ENCODE measurements at regions not wholly inside any gene's neighbourhood (a gene's known extent, or its start where the extent isn't known, plus 50 kb on each side); places are given as distances from the start of the nearest gene placed in this dataset.

DNA sequence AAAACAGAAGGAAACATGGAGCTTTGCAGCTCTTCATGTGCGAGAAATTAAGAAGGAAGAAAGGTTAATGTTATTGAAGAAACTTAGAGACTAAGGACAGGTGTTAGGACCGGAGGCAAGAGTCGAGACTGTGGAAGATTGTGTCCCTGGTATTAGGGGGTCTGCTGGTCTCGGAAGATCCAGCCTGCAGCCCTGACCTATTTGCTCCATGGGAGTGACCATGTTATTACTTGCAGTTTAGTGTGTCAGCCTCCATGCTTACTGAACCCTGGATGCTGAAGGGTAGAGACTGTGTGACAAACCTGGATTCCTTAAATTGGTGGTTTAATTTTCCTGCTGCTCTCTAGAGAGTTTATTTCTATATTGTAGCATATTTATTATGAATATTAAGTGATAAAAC lies 580.6 kb downstream of the NOVA1 start:
- TF ChIP-seq, protein P1, sequence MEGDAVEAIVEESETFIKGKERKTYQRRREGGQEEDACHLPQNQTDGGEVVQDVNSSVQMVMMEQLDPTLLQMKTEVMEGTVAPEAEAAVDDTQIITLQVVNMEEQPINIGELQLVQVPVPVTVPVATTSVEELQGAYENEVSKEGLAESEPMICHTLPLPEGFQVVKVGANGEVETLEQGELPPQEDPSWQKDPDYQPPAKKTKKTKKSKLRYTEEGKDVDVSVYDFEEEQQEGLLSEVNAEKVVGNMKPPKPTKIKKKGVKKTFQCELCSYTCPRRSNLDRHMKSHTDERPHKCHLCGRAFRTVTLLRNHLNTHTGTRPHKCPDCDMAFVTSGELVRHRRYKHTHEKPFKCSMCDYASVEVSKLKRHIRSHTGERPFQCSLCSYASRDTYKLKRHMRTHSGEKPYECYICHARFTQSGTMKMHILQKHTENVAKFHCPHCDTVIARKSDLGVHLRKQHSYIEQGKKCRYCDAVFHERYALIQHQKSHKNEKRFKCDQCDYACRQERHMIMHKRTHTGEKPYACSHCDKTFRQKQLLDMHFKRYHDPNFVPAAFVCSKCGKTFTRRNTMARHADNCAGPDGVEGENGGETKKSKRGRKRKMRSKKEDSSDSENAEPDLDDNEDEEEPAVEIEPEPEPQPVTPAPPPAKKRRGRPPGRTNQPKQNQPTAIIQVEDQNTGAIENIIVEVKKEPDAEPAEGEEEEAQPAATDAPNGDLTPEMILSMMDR (IDR thresholded peaks at IDR 0.05; ENCODE audit: unreplicated experiment) = no peak
- Mint-ChIP-seq H3K9me3 (ENCODE audit: unreplicated experiment) (no peaks in the 10 kb centered on the region), H3K4me1 (ENCODE audit: unreplicated experiment) (no peaks in the 10 kb centered on the region), H3K27me3 (ENCODE audit: unreplicated experiment) (no peaks in the 10 kb centered on the region), H3K27ac (ENCODE audit: unreplicated experiment) (no peak overlapping the region), H3K36me3 (ENCODE audit: low read depth, unreplicated experiment) (no peaks in the 10 kb centered on the region), H3K4me3 (ENCODE audit: unreplicated experiment) (no peak overlapping the region)
- no peak for DNase-seq (ENCODE audit: low spot score)

DNA sequence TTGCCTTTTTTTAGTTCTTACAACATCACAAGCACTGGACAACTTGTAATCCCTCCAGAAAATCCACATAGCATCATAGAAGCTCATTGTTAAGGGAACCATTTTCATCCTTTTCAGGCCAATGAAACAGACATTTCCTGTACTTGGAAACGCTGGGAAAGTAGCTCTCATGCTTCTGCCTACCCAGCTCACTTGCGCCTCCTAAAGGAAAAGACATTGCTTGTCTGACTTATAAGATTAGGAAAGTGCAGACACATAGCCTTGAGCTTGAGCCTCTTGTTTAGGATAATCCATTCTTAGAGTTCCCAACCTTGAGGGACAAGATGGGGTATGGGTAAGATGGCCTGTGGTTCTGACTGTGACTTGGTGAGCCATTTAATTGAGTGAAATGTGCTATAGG lies 589.5 kb downstream of the NOVA1 start:
- Mint-ChIP-seq H3K4me3 (ENCODE audit: unreplicated experiment) (no peak overlapping the region), H3K4me1 (ENCODE audit: unreplicated experiment) (no peaks in the 10 kb centered on the region), H3K36me3 (ENCODE audit: low read depth, unreplicated experiment) (no peaks in the 10 kb centered on the region), H3K27ac (ENCODE audit: unreplicated experiment) (no peak overlapping the region), H3K9me3 (ENCODE audit: unreplicated experiment) (no peaks in the 10 kb centered on the region), H3K27me3 (ENCODE audit: unreplicated experiment) (no peaks in the 10 kb centered on the region)
- DNase-seq (ENCODE audit: low spot score) = peak; percentile 45
- TF ChIP-seq, protein P1 (IDR thresholded peaks at IDR 0.05; ENCODE audit: unreplicated experiment) = peak; percentile 44

DNA sequence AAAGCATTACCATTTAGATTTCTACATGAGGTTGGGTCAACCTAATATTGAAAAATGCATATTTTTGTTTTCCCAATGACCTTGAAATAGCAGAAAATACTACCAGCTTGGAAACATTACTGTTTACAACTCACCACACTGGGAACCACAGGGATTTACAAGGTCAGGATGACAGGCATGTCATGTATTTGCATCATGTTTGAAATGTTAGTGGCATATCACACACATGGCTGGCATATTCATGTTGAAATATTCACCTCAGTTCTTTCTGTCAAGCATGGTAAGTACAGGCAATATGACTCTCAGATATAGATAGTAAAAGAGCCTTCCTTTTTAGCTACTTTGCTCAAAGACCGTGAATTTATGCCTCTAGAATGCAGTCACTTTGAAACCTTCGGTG lies 593.5 kb downstream of the NOVA1 start:
- H3K4me3 Mint-ChIP-seq (ENCODE audit: unreplicated experiment) = no peak overlapping the region
- no peaks in the 10 kb centered on the region for H3K36me3 Mint-ChIP-seq (ENCODE audit: low read depth, unreplicated experiment)
- H3K4me1 Mint-ChIP-seq (ENCODE audit: unreplicated experiment) = no peaks in the 10 kb centered on the region
- H3K9me3 Mint-ChIP-seq (ENCODE audit: unreplicated experiment) = no peaks in the 10 kb centered on the region
- no peak for DNase-seq (ENCODE audit: low spot score)
- no peaks in the 10 kb centered on the region for H3K27me3 Mint-ChIP-seq (ENCODE audit: unreplicated experiment)
- no peak overlapping the region for H3K27ac Mint-ChIP-seq (ENCODE audit: unreplicated experiment)
- TF ChIP-seq, protein P1 (IDR thresholded peaks at IDR 0.05; ENCODE audit: unreplicated experiment) = no peak

DNA sequence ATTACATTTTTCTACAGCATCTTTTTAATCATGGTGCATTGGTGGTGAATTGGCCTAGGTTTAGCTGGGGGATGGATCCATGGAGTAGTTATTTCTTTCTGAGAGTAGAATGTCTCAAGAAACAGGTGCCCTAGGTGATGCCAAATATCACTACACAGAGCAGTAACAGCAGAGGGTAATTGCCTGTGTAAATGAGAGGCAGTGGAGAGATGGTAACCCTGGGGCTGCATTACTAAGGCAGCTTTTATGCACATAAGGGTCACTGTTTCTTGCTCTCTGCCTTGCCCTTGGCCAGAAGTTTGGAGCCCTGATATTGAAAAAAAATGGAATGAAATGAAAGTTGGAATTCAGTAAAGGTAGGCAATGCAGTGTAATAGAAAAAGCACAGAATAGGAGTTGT lies 604.0 kb downstream of the NOVA1 start:
- no peak overlapping the region for H3K4me3 Mint-ChIP-seq (ENCODE audit: unreplicated experiment)
- H3K36me3 Mint-ChIP-seq (ENCODE audit: low read depth, unreplicated experiment) = no peaks in the 10 kb centered on the region
- H3K27ac Mint-ChIP-seq (ENCODE audit: unreplicated experiment) = no peak overlapping the region

GRCh38 chr14:25988536-25988935 lies 609.3 kb downstream of the NOVA1 start:
- Mint-ChIP-seq H3K27me3 (ENCODE audit: unreplicated experiment) (no peaks in the 10 kb centered on the region), H3K9me3 (ENCODE audit: unreplicated experiment) (no peaks in the 10 kb centered on the region), H3K4me1 (ENCODE audit: unreplicated experiment) (no peaks in the 10 kb centered on the region), H3K4me3 (ENCODE audit: unreplicated experiment) (no peak overlapping the region), H3K36me3 (ENCODE audit: low read depth, unreplicated experiment) (no peaks in the 10 kb centered on the region), H3K27ac (ENCODE audit: unreplicated experiment) (no peak overlapping the region)
- TF ChIP-seq, protein P1 (IDR thresholded peaks at IDR 0.05; ENCODE audit: unreplicated experiment) = no peak
- DNase-seq (ENCODE audit: low spot score) = no peak

More for the DNA sequence above, 604.0 kb downstream of the NOVA1 start:
- H3K27me3 Mint-ChIP-seq (ENCODE audit: unreplicated experiment) = no peaks in the 10 kb centered on the region
- no peak for DNase-seq (ENCODE audit: low spot score)
- no peaks in the 10 kb centered on the region for H3K4me1 Mint-ChIP-seq (ENCODE audit: unreplicated experiment)
- H3K9me3 Mint-ChIP-seq (ENCODE audit: unreplicated experiment) = no peaks in the 10 kb centered on the region
- TF ChIP-seq, protein P1 (IDR thresholded peaks at IDR 0.05; ENCODE audit: unreplicated experiment) = no peak

All from endothelial cell (in vitro differentiated cells).